CD4-positive, alpha-beta memory T cell (primary cell): ENCODE measurements at regions not wholly inside any gene's neighbourhood (a gene's known extent, or its start where the extent isn't known, plus 50 kb on each side); places are given as distances from the start of the nearest gene placed in this dataset.

ENCODE experiments used
- CTCF ChIA-PET: fragments of 350-600 bp; sonication (Branson Sonifier 250); formaldehyde crosslinking; loops from one replicate; lab custom pipeline; 2021; ENCODE audit warnings: inconsistent platforms; ENCODE audit not compliant: partially characterized antibody; lab: Charles Lee
- POLR2A ChIA-PET: fragments of 350-600 bp; sonication (Branson Sonifier 250); formaldehyde crosslinking; loops from one replicate; lab custom pipeline; 2021; ENCODE audit not compliant: partially characterized antibody; lab: Charles Lee
- DNase-seq, 5 donors: peaks; one replicate each; pipeline versions ENCODE4 v3.0.0 to v3.0.0-alpha.2; 2020 to 2022; ENCODE audit warnings: mixed read lengths in 1 of 5
- H3K27ac ChIP-seq: one replicate; pipeline ENCODE4 v1.7.0; 2013; ENCODE audit warnings: low read depth, low read length
- H3K27me3 ChIP-seq: 2 replicates; pipeline ENCODE4 v1.7.0; 2013; ENCODE audit warnings: mild to moderate bottlenecking, low read length, moderate library complexity; ENCODE audit not compliant: insufficient read depth
- H3K36me3 ChIP-seq: 2 replicates; pipeline ENCODE4 v1.7.0; 2013; ENCODE audit warnings: mild to moderate bottlenecking, low read length, moderate library complexity; ENCODE audit not compliant: insufficient read depth
- H3K4me1 ChIP-seq: 2 replicates; pipeline ENCODE4 v1.7.0; 2013; ENCODE audit warnings: mild to moderate bottlenecking, low read length, moderate library complexity; ENCODE audit not compliant: insufficient read depth
- H3K4me3 ChIP-seq, 2 donors: one replicate each; pipeline ENCODE4 v1.7.0; 2013; ENCODE audit warnings: low read length in 2 of 2, mild to moderate bottlenecking in 1 of 2
- H3K9me3 ChIP-seq, 2 donors: one replicate each; pipeline ENCODE4 v1.7.0; 2013; ENCODE audit warnings: low read length in 2 of 2, control low read depth in 1 of 2; ENCODE audit not compliant: control insufficient read depth in 1 of 2
- H3K27ac Mint-ChIP-seq, 7 donors: one replicate each; pipeline ENCODE4 v1.8.0; 2020 to 2021; ENCODE audit warnings: mixed read lengths in 7 of 7, mild to moderate bottlenecking in 6 of 7, inconsistent platforms in 3 of 7, moderate library complexity in 3 of 7
- H3K27me3 Mint-ChIP-seq, 2 donors: one replicate each; pipeline ENCODE4 v1.8.0; 2020 to 2021; ENCODE audit warnings: mixed read lengths in 2 of 2
- H3K36me3 Mint-ChIP-seq, 2 donors: one replicate each; pipeline ENCODE4 v1.8.0; 2020 to 2021; ENCODE audit warnings: mixed read lengths in 2 of 2, inconsistent platforms in 1 of 2, mild to moderate bottlenecking in 1 of 2
- H3K4me1 Mint-ChIP-seq, 4 donors: one replicate each; pipeline ENCODE4 v1.8.0; 2020 to 2021; ENCODE audit warnings: mixed read lengths in 4 of 4, mild to moderate bottlenecking in 1 of 4
- H3K4me3 Mint-ChIP-seq, 8 donors: one replicate each; pipeline ENCODE4 v1.8.0; 2020 to 2021; ENCODE audit warnings: mixed read lengths in 8 of 8, mild to moderate bottlenecking in 7 of 8, moderate library complexity in 6 of 8, inconsistent platforms in 3 of 8
- H3K9me3 Mint-ChIP-seq, 8 donors: one replicate each; pipeline ENCODE4 v1.8.0; 2020 to 2021; ENCODE audit warnings: mixed read lengths in 8 of 8, mild to moderate bottlenecking in 5 of 8, inconsistent platforms in 3 of 8, moderate library complexity in 1 of 8
- intact Hi-C: fragments of 100-400 bp; cut with micrococcal nuclease; formaldehyde crosslinking; loops from one replicate; pipeline ENCODE4 v1.15.1; 2023

- DNase-seq, result no peak
- Histone ChIP-seq H3K27me3 (no peaks in the 10 kb centered on the region), H3K9me3 (no peaks in the 10 kb centered on the region), H3K4me3 (no peak overlapping the region), H3K4me1 (no peaks in the 10 kb centered on the region), H3K36me3 (no peaks in the 10 kb centered on the region), H3K27ac (no peak overlapping the region)
- intact Hi-C loops, result no loop called here
- no peak overlapping the region for H3K27ac Mint-ChIP-seq
- no peak overlapping the region for H3K4me3 Mint-ChIP-seq
- no peaks in the 10 kb centered on the region for H3K36me3 Mint-ChIP-seq
- peaks cover 0 to 15% (median 9%) of the 10 kb centered on the region in 8 donors for H3K9me3 Mint-ChIP-seq
- ChIA-PET POLR2A (no interaction called here), CTCF (no interaction called here)
- H3K4me1 Mint-ChIP-seq, result no peaks in the 10 kb centered on the region
- no peaks in the 10 kb centered on the region for H3K27me3 Mint-ChIP-seq
Observed at GRCh38 chr14:82075566-82075965, 541.9 kb upstream of the SEL1L start.

GRCh38 chr14:82079553-82079952 is 545.9 kb upstream of the SEL1L start:
- no peaks in the 10 kb centered on the region for H3K27me3 Mint-ChIP-seq
- Histone ChIP-seq H3K4me3 (no peak overlapping the region), H3K36me3 (no peaks in the 10 kb centered on the region), H3K27ac (no peak overlapping the region), H3K9me3 (no peaks in the 10 kb centered on the region), H3K4me1 (no peaks in the 10 kb centered on the region), H3K27me3 (no peaks in the 10 kb centered on the region)
- peaks cover 0 to 3% of the 10 kb centered on the region in 2 donors for H3K36me3 Mint-ChIP-seq
- H3K4me1 Mint-ChIP-seq, result no peaks in the 10 kb centered on the region
- ChIA-PET POLR2A (no interaction called here), CTCF (interaction anchor here (0.6 kb wide), 1 partner anchor 9 kb away, joined by 3 read pairs; no protein-coding TSS in a partner anchor)
- DNase-seq, result no peak
- intact Hi-C loops, result no loop called here
- H3K27ac Mint-ChIP-seq, result no peak overlapping the region
- H3K9me3 Mint-ChIP-seq, result peaks cover 0 to 38% (median 14%) of the 10 kb centered on the region in 8 donors
- no peak overlapping the region for H3K4me3 Mint-ChIP-seq

- peaks cover 0 to 38% (median 14%) of the 10 kb centered on the region in 8 donors for H3K9me3 Mint-ChIP-seq
- ChIA-PET CTCF (no interaction called here), POLR2A (no interaction called here)
- no peak overlapping the region for H3K27ac ChIP-seq
- peaks cover 0 to 3% of the 10 kb centered on the region in 2 donors for H3K36me3 Mint-ChIP-seq
- no peaks in the 10 kb centered on the region for H3K36me3 ChIP-seq
- H3K4me1 Mint-ChIP-seq, result no peaks in the 10 kb centered on the region
- no peak overlapping the region for H3K27ac Mint-ChIP-seq
- H3K4me1 ChIP-seq, result no peaks in the 10 kb centered on the region
- H3K27me3 Mint-ChIP-seq, result no peaks in the 10 kb centered on the region
- H3K27me3 ChIP-seq, result no peaks in the 10 kb centered on the region
- H3K4me3 ChIP-seq, result no peak overlapping the region
- no peak for DNase-seq
- intact Hi-C loops, result no loop called here
- no peak overlapping the region for H3K4me3 Mint-ChIP-seq
- no peaks in the 10 kb centered on the region for H3K9me3 ChIP-seq
Observed at GRCh38 chr14:82080370-82080769, 546.7 kb upstream of the SEL1L start.

GRCh38 chr14:82084813-82085212 is 551.2 kb upstream of the SEL1L start:
- no peak overlapping the region for H3K27ac Mint-ChIP-seq
- H3K4me3 ChIP-seq, result no peak overlapping the region
- intact Hi-C loops, result no loop called here
- no peaks in the 10 kb centered on the region for H3K27me3 ChIP-seq
- peaks cover 0 to 29% (median 11%) of the 10 kb centered on the region in 8 donors for H3K9me3 Mint-ChIP-seq
- no peak overlapping the region for H3K4me3 Mint-ChIP-seq
- ChIA-PET POLR2A (no interaction called here), CTCF (no interaction called here)
- no peaks in the 10 kb centered on the region for H3K4me1 ChIP-seq
- no peak for DNase-seq
- no peak overlapping the region for H3K27ac ChIP-seq
- H3K9me3 ChIP-seq, result no peaks in the 10 kb centered on the region
- H3K4me1 Mint-ChIP-seq, result no peaks in the 10 kb centered on the region
- H3K36me3 Mint-ChIP-seq, result peaks cover 0 to 3% of the 10 kb centered on the region in 2 donors
- H3K36me3 ChIP-seq, result no peaks in the 10 kb centered on the region
- no peaks in the 10 kb centered on the region for H3K27me3 Mint-ChIP-seq

GRCh38 chr14:82091097-82091496 is 557.4 kb upstream of the SEL1L start:
- Mint-ChIP-seq H3K36me3 (no peaks in the 10 kb centered on the region), H3K9me3 (peaks cover 0 to 8% (median 5%) of the 10 kb centered on the region in 8 donors), H3K27ac (no peak overlapping the region)

GRCh38 chr14:82094829-82095345 is 561.2 kb upstream of the SEL1L start:
- Histone ChIP-seq H3K4me1 (no peaks in the 10 kb centered on the region), H3K36me3 (no peaks in the 10 kb centered on the region), H3K27ac (no peak overlapping the region), H3K4me3 (no peak overlapping the region), H3K9me3 (no peaks in the 10 kb centered on the region), H3K27me3 (no peaks in the 10 kb centered on the region)
- no peak for DNase-seq
- intact Hi-C loops, result no loop called here
- H3K27me3 Mint-ChIP-seq, result no peaks in the 10 kb centered on the region
- no peaks in the 10 kb centered on the region for H3K4me1 Mint-ChIP-seq
- CTCF ChIA-PET, result no interaction called here
- H3K4me3 Mint-ChIP-seq, result no peak overlapping the region
- no peak overlapping the region for H3K27ac Mint-ChIP-seq
- no peaks in the 10 kb centered on the region for H3K36me3 Mint-ChIP-seq
- peaks cover 0 to 8% (median under 1%) of the 10 kb centered on the region in 8 donors for H3K9me3 Mint-ChIP-seq
- POLR2A ChIA-PET, result no interaction called here

More at GRCh38 chr14:82091097-82091496, 557.4 kb upstream of the SEL1L start:
- ChIA-PET POLR2A (no interaction called here), CTCF (no interaction called here)
- H3K4me1 ChIP-seq, result no peaks in the 10 kb centered on the region
- H3K4me3 Mint-ChIP-seq, result no peak overlapping the region
- H3K4me1 Mint-ChIP-seq, result no peaks in the 10 kb centered on the region
- no peak for DNase-seq
- H3K27ac ChIP-seq, result no peak overlapping the region
- H3K27me3 Mint-ChIP-seq, result no peaks in the 10 kb centered on the region
- H3K4me3 ChIP-seq, result no peak overlapping the region
- H3K9me3 ChIP-seq, result no peaks in the 10 kb centered on the region
- no peaks in the 10 kb centered on the region for H3K36me3 ChIP-seq
- intact Hi-C loops, result no loop called here
- no peaks in the 10 kb centered on the region for H3K27me3 ChIP-seq

GRCh38 chr14:82104013-82104412 is 570.4 kb upstream of the SEL1L start:
- peaks cover 0 to 12% (median 9%) of the 10 kb centered on the region in 8 donors for H3K9me3 Mint-ChIP-seq
- no peaks in the 10 kb centered on the region for H3K27me3 Mint-ChIP-seq

More at GRCh38 chr14:82104013-82104412, 570.4 kb upstream of the SEL1L start:
- Histone ChIP-seq H3K4me1 (no peaks in the 10 kb centered on the region), H3K27me3 (no peaks in the 10 kb centered on the region), H3K9me3 (no peaks in the 10 kb centered on the region), H3K36me3 (no peaks in the 10 kb centered on the region), H3K27ac (no peak overlapping the region), H3K4me3 (no peak overlapping the region)
- intact Hi-C loops, result no loop called here
- no peaks in the 10 kb centered on the region for H3K4me1 Mint-ChIP-seq
- no peaks in the 10 kb centered on the region for H3K36me3 Mint-ChIP-seq
- CTCF ChIA-PET, result no interaction called here
- no peak overlapping the region for H3K27ac Mint-ChIP-seq
- no peak for DNase-seq
- H3K4me3 Mint-ChIP-seq, result no peak overlapping the region
- POLR2A ChIA-PET, result no interaction called here
